Neutrophil (primary cell): ENCODE measurements at regions not wholly inside any gene's neighbourhood (a gene's known extent, or its start where the extent isn't known, plus 50 kb on each side); places are given as distances from the start of the nearest gene placed in this dataset.

Source experiments
- H3K27ac ChIP-seq: fragments of 200-600 bp; sonication (generic); 2 replicates; pipeline ENCODE4 v1.5.1; 2016; ENCODE audit warnings: mild to moderate bottlenecking, moderate library complexity
- H3K27me3 ChIP-seq: fragments of 200-600 bp; sonication (generic); 2 replicates; pipeline ENCODE4 v1.6.0; 2016; ENCODE audit warnings: mild to moderate bottlenecking
- H3K36me3 ChIP-seq: fragments of 200-600 bp; sonication (generic); 2 replicates; pipeline ENCODE4 v1.5.1; 2017
- H3K4me1 ChIP-seq, 2 experiments: fragments of 200-600 bp in 1 of 2; sonication (generic) in 1 of 2; 1 replicate in 1 of 2; 2 replicates in 1 of 2; pipeline versions ENCODE4 v1.5.1 to v1.6.1; 2013 to 2016; ENCODE audit warnings: low read depth in 1 of 2, low read length in 1 of 2, mild to moderate bottlenecking in 1 of 2, moderate library complexity in 1 of 2; ENCODE audit not compliant: control insufficient read depth in 1 of 2, insufficient read depth in 1 of 2
- H3K4me3 ChIP-seq, 2 experiments: fragments of 200-600 bp in 1 of 2; sonication (generic) in 1 of 2; 1 replicate in 1 of 2; 2 replicates in 1 of 2; pipeline ENCODE4 v1.5.1; 2013 to 2016; ENCODE audit warnings: low read depth in 1 of 2, low read length in 1 of 2, mild to moderate bottlenecking in 1 of 2, moderate library complexity in 1 of 2
- H3K9me3 ChIP-seq: fragments of 200-600 bp; sonication (generic); 2 replicates; pipeline ENCODE4 v1.5.1; 2016
- TF ChIP-seq, protein P1 (sequence below): fragments of 200-600 bp; sonication (generic); IDR thresholded peaks from 2 replicates; pipeline ENCODE4 v1.5.1; 2016; ENCODE audit warnings: antibody characterized with exemption

GRCh38 chr15:87662575-87662974, 594.0 kb downstream of the NTRK3 start:
- Histone ChIP-seq H3K36me3 (no peaks in the 10 kb centered on the region), H3K4me3 (no peak overlapping the region)
- TF ChIP-seq, protein P1, sequence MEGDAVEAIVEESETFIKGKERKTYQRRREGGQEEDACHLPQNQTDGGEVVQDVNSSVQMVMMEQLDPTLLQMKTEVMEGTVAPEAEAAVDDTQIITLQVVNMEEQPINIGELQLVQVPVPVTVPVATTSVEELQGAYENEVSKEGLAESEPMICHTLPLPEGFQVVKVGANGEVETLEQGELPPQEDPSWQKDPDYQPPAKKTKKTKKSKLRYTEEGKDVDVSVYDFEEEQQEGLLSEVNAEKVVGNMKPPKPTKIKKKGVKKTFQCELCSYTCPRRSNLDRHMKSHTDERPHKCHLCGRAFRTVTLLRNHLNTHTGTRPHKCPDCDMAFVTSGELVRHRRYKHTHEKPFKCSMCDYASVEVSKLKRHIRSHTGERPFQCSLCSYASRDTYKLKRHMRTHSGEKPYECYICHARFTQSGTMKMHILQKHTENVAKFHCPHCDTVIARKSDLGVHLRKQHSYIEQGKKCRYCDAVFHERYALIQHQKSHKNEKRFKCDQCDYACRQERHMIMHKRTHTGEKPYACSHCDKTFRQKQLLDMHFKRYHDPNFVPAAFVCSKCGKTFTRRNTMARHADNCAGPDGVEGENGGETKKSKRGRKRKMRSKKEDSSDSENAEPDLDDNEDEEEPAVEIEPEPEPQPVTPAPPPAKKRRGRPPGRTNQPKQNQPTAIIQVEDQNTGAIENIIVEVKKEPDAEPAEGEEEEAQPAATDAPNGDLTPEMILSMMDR = no peak

GRCh38 chr15:87661454-87662355, 594.8 kb downstream of the NTRK3 start:
- H3K27ac ChIP-seq = no peak overlapping the region
- H3K9me3 ChIP-seq = peaks cover 5% of the 10 kb centered on the region
- H3K4me1 ChIP-seq = no peaks in the 10 kb centered on the region
- no peaks in the 10 kb centered on the region for H3K36me3 ChIP-seq
- no peaks in the 10 kb centered on the region for H3K27me3 ChIP-seq
- H3K4me3 ChIP-seq = no peak overlapping the region
- TF ChIP-seq, protein P1 = no peak

More at GRCh38 chr15:87662575-87662974, 594.0 kb downstream of the NTRK3 start:
- Histone ChIP-seq H3K9me3 (peaks cover 5% of the 10 kb centered on the region), H3K4me1 (no peaks in the 10 kb centered on the region), H3K27me3 (no peaks in the 10 kb centered on the region), H3K27ac (no peak overlapping the region)

GRCh38 chr15:87660251-87661129, 596.0 kb downstream of the NTRK3 start:
- H3K4me3 ChIP-seq = no peak overlapping the region
- TF ChIP-seq, protein P1 = no peak
- H3K27me3 ChIP-seq = no peaks in the 10 kb centered on the region
- no peaks in the 10 kb centered on the region for H3K36me3 ChIP-seq
- H3K9me3 ChIP-seq = peaks cover 5% of the 10 kb centered on the region
- no peak overlapping the region for H3K27ac ChIP-seq
- no peaks in the 10 kb centered on the region for H3K4me1 ChIP-seq

DNA sequence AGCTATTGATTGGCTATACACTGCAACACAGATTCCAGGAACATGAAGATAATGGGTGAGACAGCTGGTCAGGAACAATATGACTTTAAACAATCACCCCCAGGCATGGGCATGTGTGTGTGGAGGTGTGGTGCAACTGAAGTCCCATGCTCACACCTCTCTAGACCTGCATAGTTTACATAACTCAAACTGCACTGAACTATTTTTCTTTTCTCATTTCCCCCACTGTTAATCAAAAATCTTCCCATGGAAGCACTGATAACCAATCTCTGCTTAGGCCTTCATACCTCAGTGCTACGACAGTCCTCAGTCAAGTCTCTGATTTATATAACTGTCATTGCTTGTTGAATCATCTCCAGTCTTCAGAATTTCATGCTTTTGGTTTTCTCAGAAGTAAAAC, 600.2 kb downstream of the NTRK3 start:
- TF ChIP-seq, protein P1 = no peak
- Histone ChIP-seq H3K9me3 (no peaks in the 10 kb centered on the region), H3K27ac (no peak overlapping the region), H3K4me1 (no peaks in the 10 kb centered on the region), H3K27me3 (no peaks in the 10 kb centered on the region), H3K36me3 (no peaks in the 10 kb centered on the region), H3K4me3 (no peak overlapping the region)

- Histone ChIP-seq H3K4me3 (no peak overlapping the region), H3K4me1 (no peaks in the 10 kb centered on the region)
- TF ChIP-seq, protein P1 = no peak
Observed at GRCh38 chr15:87653646-87654045, 602.9 kb downstream of the NTRK3 start.

More at GRCh38 chr15:87653646-87654045, 602.9 kb downstream of the NTRK3 start:
- Histone ChIP-seq H3K9me3 (no peaks in the 10 kb centered on the region), H3K36me3 (no peaks in the 10 kb centered on the region), H3K27me3 (no peaks in the 10 kb centered on the region), H3K27ac (no peak overlapping the region)
